Chondrocyte (in vitro differentiated cells): ENCODE measurements at regions not wholly inside any gene's neighbourhood (a gene's known extent, or its start where the extent isn't known, plus 50 kb on each side); places are given as distances from the start of the nearest gene placed in this dataset.

Experiments
- DNase-seq: peaks from one replicate; pipeline ENCODE4 v3.0.0; 2021; ENCODE audit warnings: mixed read lengths, low spot score
- H3K27ac Mint-ChIP-seq: one replicate; pipeline ENCODE4 v1.8.0; 2021; ENCODE audit warnings: mild to moderate bottlenecking, moderate library complexity, mixed read lengths; ENCODE audit not compliant: unreplicated experiment
- H3K27me3 Mint-ChIP-seq: 2 replicates; pipeline ENCODE4 v1.8.0; 2021; ENCODE audit warnings: low read depth, mixed read lengths
- H3K36me3 Mint-ChIP-seq: 2 replicates; pipeline ENCODE4 v1.8.0; 2021; ENCODE audit warnings: low read depth, mixed read lengths
- H3K4me1 Mint-ChIP-seq: 2 replicates; pipeline ENCODE4 v1.8.0; 2021; ENCODE audit warnings: low read depth, mild to moderate bottlenecking, mixed read lengths
- H3K4me3 Mint-ChIP-seq: one replicate; pipeline ENCODE4 v1.8.0; 2021; ENCODE audit warnings: mild to moderate bottlenecking, moderate library complexity, mixed read lengths; ENCODE audit not compliant: unreplicated experiment
- H3K9me3 Mint-ChIP-seq: 2 replicates; pipeline ENCODE4 v1.8.0; 2021; ENCODE audit warnings: low read depth, mixed read lengths
- TF ChIP-seq, protein P1 (sequence below): fragments of 200-600 bp; sonication (generic); IDR thresholded peaks from 2 replicates; pipeline ENCODE4 v1.5.0; 2021; ENCODE audit warnings: antibody characterized with exemption, mild to moderate bottlenecking, moderate library complexity

GRCh38 chr2:221270806-221271205 lies 301.3 kb downstream of the EPHA4 start:
- peaks cover 3% of the 10 kb centered on the region for H3K27me3 Mint-ChIP-seq
- TF ChIP-seq, protein P1, sequence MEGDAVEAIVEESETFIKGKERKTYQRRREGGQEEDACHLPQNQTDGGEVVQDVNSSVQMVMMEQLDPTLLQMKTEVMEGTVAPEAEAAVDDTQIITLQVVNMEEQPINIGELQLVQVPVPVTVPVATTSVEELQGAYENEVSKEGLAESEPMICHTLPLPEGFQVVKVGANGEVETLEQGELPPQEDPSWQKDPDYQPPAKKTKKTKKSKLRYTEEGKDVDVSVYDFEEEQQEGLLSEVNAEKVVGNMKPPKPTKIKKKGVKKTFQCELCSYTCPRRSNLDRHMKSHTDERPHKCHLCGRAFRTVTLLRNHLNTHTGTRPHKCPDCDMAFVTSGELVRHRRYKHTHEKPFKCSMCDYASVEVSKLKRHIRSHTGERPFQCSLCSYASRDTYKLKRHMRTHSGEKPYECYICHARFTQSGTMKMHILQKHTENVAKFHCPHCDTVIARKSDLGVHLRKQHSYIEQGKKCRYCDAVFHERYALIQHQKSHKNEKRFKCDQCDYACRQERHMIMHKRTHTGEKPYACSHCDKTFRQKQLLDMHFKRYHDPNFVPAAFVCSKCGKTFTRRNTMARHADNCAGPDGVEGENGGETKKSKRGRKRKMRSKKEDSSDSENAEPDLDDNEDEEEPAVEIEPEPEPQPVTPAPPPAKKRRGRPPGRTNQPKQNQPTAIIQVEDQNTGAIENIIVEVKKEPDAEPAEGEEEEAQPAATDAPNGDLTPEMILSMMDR: no peak
- H3K4me3 Mint-ChIP-seq: no peak overlapping the region
- no peaks in the 10 kb centered on the region for H3K9me3 Mint-ChIP-seq
- H3K4me1 Mint-ChIP-seq: no peaks in the 10 kb centered on the region
- no peak for DNase-seq
- H3K27ac Mint-ChIP-seq: no peak overlapping the region
- no peaks in the 10 kb centered on the region for H3K36me3 Mint-ChIP-seq

DNA sequence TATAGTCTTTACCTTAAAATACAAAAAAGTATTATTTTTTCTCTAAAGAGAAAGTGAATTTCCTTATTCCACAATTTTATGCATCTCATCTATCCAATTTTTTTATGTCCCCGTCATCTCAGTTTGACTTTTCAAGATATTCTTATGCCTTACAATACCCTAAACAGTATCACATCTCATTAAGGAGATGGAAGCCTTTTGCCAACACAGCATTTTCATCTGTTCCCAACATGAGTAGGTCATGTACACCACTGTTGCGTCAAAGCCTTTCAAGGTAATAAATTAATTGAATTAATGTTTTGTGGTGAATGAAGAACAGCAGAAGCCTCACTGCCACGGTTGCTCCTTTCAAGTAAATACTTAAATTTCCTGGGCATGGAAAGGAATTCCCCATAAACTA lies 299.4 kb downstream of the EPHA4 start:
- DNase-seq: no peak
- Mint-ChIP-seq H3K4me3 (no peak overlapping the region), H3K4me1 (peaks cover 5% of the 10 kb centered on the region), H3K9me3 (no peaks in the 10 kb centered on the region), H3K36me3 (no peaks in the 10 kb centered on the region), H3K27ac (no peak overlapping the region), H3K27me3 (peaks cover 3% of the 10 kb centered on the region)
- TF ChIP-seq, protein P1: no peak

- Mint-ChIP-seq H3K27me3 (no peaks in the 10 kb centered on the region), H3K9me3 (no peaks in the 10 kb centered on the region), H3K4me1 (peaks cover 5% of the 10 kb centered on the region), H3K27ac (no peak overlapping the region), H3K36me3 (no peaks in the 10 kb centered on the region), H3K4me3 (no peak overlapping the region)
- no peak for DNase-seq
- TF ChIP-seq, protein P1: no peak
Observed at GRCh38 chr2:221276033-221276432, 296.1 kb downstream of the EPHA4 start.

GRCh38 chr2:221276601-221277000 lies 295.5 kb downstream of the EPHA4 start:
- Mint-ChIP-seq H3K9me3 (no peaks in the 10 kb centered on the region), H3K4me1 (peaks cover 5% of the 10 kb centered on the region), H3K4me3 (no peak overlapping the region), H3K36me3 (no peaks in the 10 kb centered on the region), H3K27ac (no peak overlapping the region), H3K27me3 (no peaks in the 10 kb centered on the region)
- no peak for DNase-seq
- TF ChIP-seq, protein P1: no peak

GRCh38 chr2:221282386-221282785 lies 289.7 kb downstream of the EPHA4 start:
- no peak overlapping the region for H3K27ac Mint-ChIP-seq
- H3K27me3 Mint-ChIP-seq: no peaks in the 10 kb centered on the region
- H3K9me3 Mint-ChIP-seq: no peaks in the 10 kb centered on the region
- H3K36me3 Mint-ChIP-seq: no peaks in the 10 kb centered on the region
- H3K4me3 Mint-ChIP-seq: no peak overlapping the region
- peaks cover 21% of the 10 kb centered on the region for H3K4me1 Mint-ChIP-seq
- DNase-seq: no peak
- TF ChIP-seq, protein P1: no peak
